ENCODE measurements at regions not wholly inside any gene's neighbourhood (a gene's known extent, or its start where the extent isn't known, plus 50 kb on each side); places are given as distances from the start of the nearest gene placed in this dataset.

GRCh38 chr11:95459291-95460042 is 228.5 kb upstream of the SESN3 start:
- TF ChIP-seq ZBTB7A (IDR thresholded peaks at IDR 0.05; ENCODE audit: low read depth) (no peak), YY1 (IDR thresholded peaks at IDR 0.05; ENCODE audit: low read depth) (no peak), RAD21 (IDR thresholded peaks at IDR 0.05; ENCODE audit: low read depth) (no peak), CEBPB (IDR thresholded peaks at IDR 0.05) (no peak), TCF12 (IDR thresholded peaks at IDR 0.05; ENCODE audit: low read depth) (no peak), EP300 (IDR thresholded peaks at IDR 0.05; ENCODE audit: borderline replicate concordance) (no peak), USF1 (IDR thresholded peaks at IDR 0.05) (no peak), TAF1 (IDR thresholded peaks at IDR 0.05; ENCODE audit: low read depth) (no peak), REST (IDR thresholded peaks at IDR 0.05; ENCODE audit: low read depth) (no peak), EGR1 (IDR thresholded peaks at IDR 0.05) (no peak), CREB1 (IDR thresholded peaks at IDR 0.05; ENCODE audit: low read depth) (no peak), MAX (IDR thresholded peaks at IDR 0.05) (no peak), NFIC (IDR thresholded peaks at IDR 0.05) (no peak), FOXM1 (IDR thresholded peaks at IDR 0.05; ENCODE audit: borderline replicate concordance, low read depth) (no peak), TEAD4 (IDR thresholded peaks at IDR 0.05) (no peak)

GRCh38 chr11:95456714-95457491 is 225.9 kb upstream of the SESN3 start:
- TF ChIP-seq CEBPB (IDR thresholded peaks at IDR 0.05): no peak
- no peak for TF ChIP-seq REST (IDR thresholded peaks at IDR 0.05; ENCODE audit: low read depth)
- TF ChIP-seq CREB1 (IDR thresholded peaks at IDR 0.05; ENCODE audit: low read depth): no peak
- no peak for TF ChIP-seq RAD21 (IDR thresholded peaks at IDR 0.05; ENCODE audit: low read depth)
- no peak for TF ChIP-seq EGR1 (IDR thresholded peaks at IDR 0.05)
- no peak for TF ChIP-seq TEAD4 (IDR thresholded peaks at IDR 0.05)
- TF ChIP-seq EP300 (IDR thresholded peaks at IDR 0.05; ENCODE audit: borderline replicate concordance): no peak

- TF ChIP-seq ZBTB7A (IDR thresholded peaks at IDR 0.05; ENCODE audit: low read depth) (no peak), EP300 (IDR thresholded peaks at IDR 0.05; ENCODE audit: borderline replicate concordance) (no peak), CREB1 (IDR thresholded peaks at IDR 0.05; ENCODE audit: low read depth) (no peak), NFIC (IDR thresholded peaks at IDR 0.05) (no peak), REST (IDR thresholded peaks at IDR 0.05; ENCODE audit: low read depth) (no peak)
Measured at GRCh38 chr11:95455228-95455970, 224.4 kb upstream of the SESN3 start.

GRCh38 chr11:95453616-95454171 is 222.7 kb upstream of the SESN3 start:
- 0 out of 2 replicates have a peak, but pooled peaks have one; percentile 2 for TF ChIP-seq MAX (IDR thresholded peaks at IDR 0.05)
- no peak for TF ChIP-seq ZBTB7A (IDR thresholded peaks at IDR 0.05; ENCODE audit: low read depth)
- TF ChIP-seq REST (IDR thresholded peaks at IDR 0.05; ENCODE audit: low read depth): no peak
- peak; percentile 32 for TF ChIP-seq TEAD4 (IDR thresholded peaks at IDR 0.05)
- TF ChIP-seq CEBPB (IDR thresholded peaks at IDR 0.05): no peak
- TF ChIP-seq RAD21 (IDR thresholded peaks at IDR 0.05; ENCODE audit: low read depth): peak; percentile 25
- TF ChIP-seq NFIC (IDR thresholded peaks at IDR 0.05): peak; percentile 93
- no peak for TF ChIP-seq CREB1 (IDR thresholded peaks at IDR 0.05; ENCODE audit: low read depth)
- peak; percentile 82 for TF ChIP-seq EP300 (IDR thresholded peaks at IDR 0.05; ENCODE audit: borderline replicate concordance)
- TF ChIP-seq YY1 (IDR thresholded peaks at IDR 0.05; ENCODE audit: low read depth): no peak
- TF ChIP-seq FOXM1 (IDR thresholded peaks at IDR 0.05; ENCODE audit: borderline replicate concordance, low read depth): no peak; the same call in 1 of the 2 replicates
- peak; percentile 81 for TF ChIP-seq TCF12 (IDR thresholded peaks at IDR 0.05; ENCODE audit: low read depth)
- no peak for TF ChIP-seq TAF1 (IDR thresholded peaks at IDR 0.05; ENCODE audit: low read depth)
- 0 out of 2 replicates have a peak, but pooled peaks have one; percentile 23 for TF ChIP-seq USF1 (IDR thresholded peaks at IDR 0.05)
- no peak for TF ChIP-seq EGR1 (IDR thresholded peaks at IDR 0.05)
